AG04450 (cell line): ENCODE measurements at regions not wholly inside any gene's neighbourhood (a gene's known extent, or its start where the extent isn't known, plus 50 kb on each side); places are given as distances from the start of the nearest gene placed in this dataset.

ENCODE experiments used
- CTCF ChIA-PET: fragments of 300-600, 350-600 bp; formaldehyde crosslinking; extraction: SDS; loops from one replicate; lab custom pipeline; 2022; ENCODE audit warnings: antibody characterized with exemption, inconsistent platforms; lab: Charles Lee
- POLR2A ChIA-PET: fragments of 350-600 bp; formaldehyde crosslinking; extraction: SDS; loops from one replicate; lab custom pipeline; 2021; ENCODE audit warnings: antibody characterized with exemption, inconsistent platforms; lab: Yijun Ruan, JAX
- DNase-seq: peaks from one replicate; pipeline ENCODE4 v3.0.0-alpha.2; 2011; ENCODE audit warnings: low read depth, low spot score
- H3K27ac ChIP-seq: one replicate; pipeline ENCODE4 v1.5.1; 2012; ENCODE audit warnings: low read depth, low read length, control low read depth
- H3K27me3 ChIP-seq: one replicate; pipeline ENCODE4 v1.6.0; 2012; ENCODE audit warnings: low read length; ENCODE audit not compliant: control insufficient read depth, insufficient read depth
- H3K4me3 ChIP-seq: 2 replicates; pipeline ENCODE4 v1.5.1; 2011; ENCODE audit warnings: mild to moderate bottlenecking, low read depth, low read length, control low read depth
- H3K9me3 ChIP-seq: 2 replicates; pipeline ENCODE4 v1.5.1; 2012; ENCODE audit warnings: low read length; ENCODE audit not compliant: control insufficient read depth, insufficient read depth
- CTCF ChIP-seq: IDR thresholded peaks from 2 replicates; pipeline ENCODE4 v1.5.1; 2011; ENCODE audit warnings: low read depth, low read length, control low read depth, inconsistent platforms

- no peak for DNase-seq
- Histone ChIP-seq H3K27me3 (peaks cover 31% of the 10 kb centered on the region), H3K27ac (no peak overlapping the region), H3K4me3 (no peak overlapping the region), H3K9me3 (no peaks in the 10 kb centered on the region)
- ChIA-PET CTCF (no interaction called here), POLR2A (no interaction called here)
- TF ChIP-seq CTCF, result no peak
Measured at GRCh38 chr1:223479261-223479660, 86.0 kb downstream of the CCDC185 start.

GRCh38 chr1:223479718-223480425 lies 86.7 kb downstream of the CCDC185 start:
- H3K27ac ChIP-seq, result no peak overlapping the region
- CTCF ChIA-PET, result no interaction called here
- H3K4me3 ChIP-seq, result no peak overlapping the region
- no peak for DNase-seq
- peaks cover 34% of the 10 kb centered on the region for H3K27me3 ChIP-seq
- POLR2A ChIA-PET, result no interaction called here
- no peak for TF ChIP-seq CTCF
- H3K9me3 ChIP-seq, result no peaks in the 10 kb centered on the region

- Histone ChIP-seq H3K27me3 (peaks cover 33% of the 10 kb centered on the region), H3K27ac (no peak overlapping the region), H3K4me3 (no peak overlapping the region), H3K9me3 (no peaks in the 10 kb centered on the region)
- POLR2A ChIA-PET, result no interaction called here
- CTCF ChIA-PET, result interaction anchor here (1.0 kb wide), 1 partner anchor 348 kb away, joined by 4 read pairs; no protein-coding TSS in a partner anchor
- TF ChIP-seq CTCF, result no peak
- no peak for DNase-seq
Measured at GRCh38 chr1:223482132-223482531, 88.9 kb downstream of the CCDC185 start.

GRCh38 chr1:223482766-223483165 lies 89.6 kb downstream of the CCDC185 start:
- DNase-seq, result no peak
- TF ChIP-seq CTCF, result no peak
- no peaks in the 10 kb centered on the region for H3K9me3 ChIP-seq
- no peak overlapping the region for H3K4me3 ChIP-seq
- peaks cover 38% of the 10 kb centered on the region for H3K27me3 ChIP-seq
- H3K27ac ChIP-seq, result no peak overlapping the region
- CTCF ChIA-PET, result interaction anchor here (1.0 kb wide), 1 partner anchor 349 kb away, joined by 4 read pairs; no protein-coding TSS in a partner anchor
- POLR2A ChIA-PET, result no interaction called here

- CTCF ChIA-PET, result no interaction called here
- Histone ChIP-seq H3K4me3 (no peak overlapping the region), H3K9me3 (no peaks in the 10 kb centered on the region), H3K27me3 (peaks cover 44% of the 10 kb centered on the region), H3K27ac (no peak overlapping the region)
- POLR2A ChIA-PET, result no interaction called here
- DNase-seq, result no peak
- TF ChIP-seq CTCF, result no peak
Measured at GRCh38 chr1:223483511-223483910, 90.3 kb downstream of the CCDC185 start.
